ENCODE measurements at regions not wholly inside any gene's neighbourhood (a gene's known extent, or its start where the extent isn't known, plus 50 kb on each side); places are given as distances from the start of the nearest gene placed in this dataset.

- TF ChIP-seq CTCF (IDR thresholded peaks at IDR 0.05) (no peak), ZMAT4 (CRISPR knock-in tag; IDR thresholded peaks at IDR 0.05) (no peak), SMAD3 (CRISPR knock-in tag; IDR thresholded peaks at IDR 0.05; ENCODE audit: borderline replicate concordance) (no peak), NR2C2 (CRISPR knock-in tag; IDR thresholded peaks at IDR 0.05) (no peak), MAX (CRISPR knock-in tag; IDR thresholded peaks at IDR 0.05) (no peak), OVOL2 (CRISPR knock-in tag; IDR thresholded peaks at IDR 0.05; ENCODE audit: borderline replicate concordance) (no peak), ELF4 (CRISPR knock-in tag; IDR thresholded peaks at IDR 0.05; ENCODE audit: low read depth) (no peak), HMGXB4 (CRISPR knock-in tag; IDR thresholded peaks at IDR 0.05) (no peak)
These were observed 279.7 kb downstream of the SPRY1 start for GRCh38 chr4:123676071-123676889.

All from WTC11 (cell line).